ENCODE measurements at regions not wholly inside any gene's neighbourhood (a gene's known extent, or its start where the extent isn't known, plus 50 kb on each side); places are given as distances from the start of the nearest gene placed in this dataset.

GRCh38 chr14:101442451-101442850, 118.8 kb upstream of the DIO3 start:
- TF ChIP-seq CTCF (IDR thresholded peaks at IDR 0.05) (no peak), POLR2A (IDR thresholded peaks at IDR 0.05) (no peak)
